ENCODE measurements at regions not wholly inside any gene's neighbourhood (a gene's known extent, or its start where the extent isn't known, plus 50 kb on each side); places are given as distances from the start of the nearest gene placed in this dataset.

DNA sequence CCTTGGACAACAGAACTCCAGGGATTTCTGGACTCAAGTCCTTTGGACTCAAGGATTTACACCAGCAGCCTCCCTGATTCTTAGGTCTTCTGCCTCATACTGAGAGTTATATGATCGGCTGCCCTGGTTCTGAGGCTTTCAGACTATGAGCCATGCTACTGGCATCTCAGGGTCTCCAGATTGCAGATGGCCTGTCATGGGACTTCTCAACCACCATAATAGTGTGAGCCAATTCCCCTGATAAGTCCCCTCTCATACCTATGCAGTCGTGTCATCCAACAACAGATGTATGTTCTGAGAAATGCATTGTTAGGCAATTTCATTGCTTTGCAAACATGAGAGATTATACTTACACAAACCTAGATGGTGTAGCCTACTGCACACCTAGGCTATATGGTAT lies 61.4 kb upstream of the MSTN start:
- TF ChIP-seq CTCF (IDR thresholded peaks at IDR 0.05) (no peak), EP300 (IDR thresholded peaks at IDR 0.05; ENCODE audit: low read depth) (no peak), POLR2AphosphoS5 (IDR thresholded peaks at IDR 0.05) (no peak), POLR2A (IDR thresholded peaks at IDR 0.05) (no peak)

All from transverse colon (tissue), 4 donors.